GM12874 (cell line): ENCODE measurements at regions not wholly inside any gene's neighbourhood (a gene's known extent, or its start where the extent isn't known, plus 50 kb on each side); places are given as distances from the start of the nearest gene placed in this dataset.

ENCODE experiments used
- CTCF ChIP-seq: IDR thresholded peaks from 2 replicates; pipeline ENCODE4 v1.5.1; 2011; ENCODE audit warnings: low read depth, mild to moderate bottlenecking, control low read depth, low read length, moderate library complexity; ENCODE audit not compliant: insufficient read depth

GRCh38 chr9:28781481-28781880 lies 1208.2 kb upstream of the C9orf72 start:
- TF ChIP-seq CTCF, result no peak

GRCh38 chr9:28782630-28783029 lies 1209.3 kb upstream of the C9orf72 start:
- no peak for TF ChIP-seq CTCF

GRCh38 chr9:28792716-28793115 lies 1219.4 kb upstream of the C9orf72 start:
- TF ChIP-seq CTCF, result no peak

GRCh38 chr9:28799876-28800275 lies 1226.6 kb upstream of the C9orf72 start:
- no peak for TF ChIP-seq CTCF

- TF ChIP-seq CTCF, result no peak
Observed at GRCh38 chr9:28801144-28801799, 1228.0 kb upstream of the C9orf72 start.

- no peak for TF ChIP-seq CTCF
Observed at GRCh38 chr9:28805197-28805596, 1231.9 kb upstream of the C9orf72 start.

GRCh38 chr9:28808042-28808441 lies 1234.8 kb upstream of the C9orf72 start:
- TF ChIP-seq CTCF, result no peak
